SK-N-SH (cell line): ENCODE measurements at regions not wholly inside any gene's neighbourhood (a gene's known extent, or its start where the extent isn't known, plus 50 kb on each side); places are given as distances from the start of the nearest gene placed in this dataset.

Source experiments
- CTCF ChIP-seq: fragments of 200-600 bp; sonication (generic); IDR thresholded peaks from 2 replicates; pipeline ENCODE4 v1.6.1; 2017; ENCODE audit warnings: antibody characterized with exemption, mild to moderate bottlenecking, moderate library complexity
- GABPA ChIP-seq: IDR thresholded peaks from 2 replicates; pipeline ENCODE4 v1.4.0; 2012; ENCODE audit warnings: low read depth, mild to moderate bottlenecking
- NFIC ChIP-seq: IDR thresholded peaks from 2 replicates; pipeline ENCODE4 v1.4.0; 2012; ENCODE audit warnings: borderline replicate concordance
- POLR2AphosphoS5 ChIP-seq: IDR thresholded peaks from 2 replicates; pipeline ENCODE4 v1.6.1; 2012; ENCODE audit warnings: low read depth, low read length
- TF ChIP-seq, protein P1 (sequence below): IDR thresholded peaks from 2 replicates; pipeline ENCODE4 v1.6.1; 2012; ENCODE audit warnings: mild to moderate bottlenecking, low read depth, low read length, moderate library complexity
- TF ChIP-seq, protein P2 (sequence below): fragments of 150-350 bp; IDR thresholded peaks from 2 replicates; pipeline ENCODE4 v1.6.1; 2017; ENCODE audit warnings: antibody characterized with exemption, low read length, low read depth, borderline replicate concordance

GRCh38 chr10:64571056-64571455 is 1049.9 kb downstream of the REEP3 start:
- TF ChIP-seq, protein P1, sequence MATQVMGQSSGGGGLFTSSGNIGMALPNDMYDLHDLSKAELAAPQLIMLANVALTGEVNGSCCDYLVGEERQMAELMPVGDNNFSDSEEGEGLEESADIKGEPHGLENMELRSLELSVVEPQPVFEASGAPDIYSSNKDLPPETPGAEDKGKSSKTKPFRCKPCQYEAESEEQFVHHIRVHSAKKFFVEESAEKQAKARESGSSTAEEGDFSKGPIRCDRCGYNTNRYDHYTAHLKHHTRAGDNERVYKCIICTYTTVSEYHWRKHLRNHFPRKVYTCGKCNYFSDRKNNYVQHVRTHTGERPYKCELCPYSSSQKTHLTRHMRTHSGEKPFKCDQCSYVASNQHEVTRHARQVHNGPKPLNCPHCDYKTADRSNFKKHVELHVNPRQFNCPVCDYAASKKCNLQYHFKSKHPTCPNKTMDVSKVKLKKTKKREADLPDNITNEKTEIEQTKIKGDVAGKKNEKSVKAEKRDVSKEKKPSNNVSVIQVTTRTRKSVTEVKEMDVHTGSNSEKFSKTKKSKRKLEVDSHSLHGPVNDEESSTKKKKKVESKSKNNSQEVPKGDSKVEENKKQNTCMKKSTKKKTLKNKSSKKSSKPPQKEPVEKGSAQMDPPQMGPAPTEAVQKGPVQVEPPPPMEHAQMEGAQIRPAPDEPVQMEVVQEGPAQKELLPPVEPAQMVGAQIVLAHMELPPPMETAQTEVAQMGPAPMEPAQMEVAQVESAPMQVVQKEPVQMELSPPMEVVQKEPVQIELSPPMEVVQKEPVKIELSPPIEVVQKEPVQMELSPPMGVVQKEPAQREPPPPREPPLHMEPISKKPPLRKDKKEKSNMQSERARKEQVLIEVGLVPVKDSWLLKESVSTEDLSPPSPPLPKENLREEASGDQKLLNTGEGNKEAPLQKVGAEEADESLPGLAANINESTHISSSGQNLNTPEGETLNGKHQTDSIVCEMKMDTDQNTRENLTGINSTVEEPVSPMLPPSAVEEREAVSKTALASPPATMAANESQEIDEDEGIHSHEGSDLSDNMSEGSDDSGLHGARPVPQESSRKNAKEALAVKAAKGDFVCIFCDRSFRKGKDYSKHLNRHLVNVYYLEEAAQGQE, result no peak
- TF ChIP-seq CTCF (no peak), GABPA (no peak), NFIC (no peak), POLR2AphosphoS5 (no peak)
- TF ChIP-seq, protein P2, sequence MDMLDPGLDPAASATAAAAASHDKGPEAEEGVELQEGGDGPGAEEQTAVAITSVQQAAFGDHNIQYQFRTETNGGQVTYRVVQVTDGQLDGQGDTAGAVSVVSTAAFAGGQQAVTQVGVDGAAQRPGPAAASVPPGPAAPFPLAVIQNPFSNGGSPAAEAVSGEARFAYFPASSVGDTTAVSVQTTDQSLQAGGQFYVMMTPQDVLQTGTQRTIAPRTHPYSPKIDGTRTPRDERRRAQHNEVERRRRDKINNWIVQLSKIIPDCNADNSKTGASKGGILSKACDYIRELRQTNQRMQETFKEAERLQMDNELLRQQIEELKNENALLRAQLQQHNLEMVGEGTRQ, result no peak
